ENCODE measurements at regions not wholly inside any gene's neighbourhood (a gene's known extent, or its start where the extent isn't known, plus 50 kb on each side); places are given as distances from the start of the nearest gene placed in this dataset.

DNA sequence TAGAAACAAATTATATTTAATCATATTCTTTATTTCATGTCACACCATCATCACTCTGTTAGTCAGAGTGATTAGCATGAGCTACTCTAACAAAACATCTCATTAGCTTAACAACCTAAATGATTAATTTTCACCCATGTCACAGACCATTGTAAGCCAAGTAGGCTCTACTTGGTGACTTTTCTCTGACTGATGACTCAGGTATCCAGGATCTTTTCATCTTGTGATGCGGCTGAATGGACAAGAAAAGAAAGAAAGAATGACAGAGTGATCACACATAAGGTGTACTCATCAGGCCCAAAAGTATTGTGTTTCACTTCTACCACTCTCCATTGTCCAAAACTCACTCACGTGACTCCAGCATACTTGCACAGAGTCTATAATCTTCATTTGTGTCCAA is 299.3 kb downstream of the ANXA1 start:
- TF ChIP-seq CTCF (IDR thresholded peaks at IDR 0.05) (no peak), EZH2 (IDR thresholded peaks at IDR 0.05; ENCODE audit: borderline replicate concordance, insufficient read depth, low read depth, low read length, poor library complexity, severe bottlenecking) (no peak)
